ENCODE measurements at regions not wholly inside any gene's neighbourhood (a gene's known extent, or its start where the extent isn't known, plus 50 kb on each side); places are given as distances from the start of the nearest gene placed in this dataset.
"Not testable (repeated sequence)": the region's sequence is repeated elsewhere in the genome, so short reads cannot be mapped to it uniquely, and the experiment has no call there.

GRCh38 chr9:90201766-90202165 is 440.9 kb downstream of the DIRAS2 start:
- no peak for TF ChIP-seq CTCF (IDR thresholded peaks at IDR 0.05; ENCODE audit: control insufficient read depth, extremely low read depth, insufficient read depth)
- no peak overlapping the region for H3K4me3 ChIP-seq (ENCODE audit: low read depth, low read length)
- no peak for DNase-seq (ENCODE audit: low read depth)

DNA sequence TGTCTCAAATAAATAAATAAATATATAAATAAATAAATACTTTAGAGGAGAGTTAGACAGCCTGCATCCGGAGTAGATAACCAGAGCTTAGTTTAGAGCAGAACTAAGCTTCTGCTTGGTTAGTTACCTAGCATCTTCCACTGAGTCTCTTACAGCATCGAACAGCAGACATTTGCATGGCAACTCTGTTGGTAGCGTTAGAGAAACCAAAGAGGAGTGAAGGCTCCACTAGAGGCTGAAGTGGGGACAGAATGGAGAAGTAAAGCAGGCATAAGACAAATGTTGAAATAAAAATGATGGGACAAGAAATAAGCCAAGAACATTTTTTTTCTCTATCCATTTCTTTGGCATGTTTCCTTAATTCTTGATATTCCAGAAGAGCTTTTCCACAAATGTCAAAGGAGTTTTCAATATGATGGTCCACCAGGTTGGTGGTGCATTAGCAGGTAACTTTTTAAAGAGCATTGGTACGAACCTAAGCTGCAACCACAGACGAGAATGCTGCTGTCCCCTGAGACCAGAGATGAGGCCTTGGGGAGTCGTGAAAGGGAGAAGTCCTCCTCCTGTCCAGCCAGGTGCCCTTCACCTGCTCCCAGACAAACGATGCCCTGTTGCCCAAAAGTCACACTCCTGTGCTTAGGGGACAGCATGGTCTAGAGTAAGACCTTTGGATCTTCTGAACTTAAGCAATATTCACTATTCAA is 438.3 kb downstream of the DIRAS2 start:
- H3K4me3 ChIP-seq (ENCODE audit: low read depth, low read length), result no peak overlapping the region
- TF ChIP-seq CTCF (IDR thresholded peaks at IDR 0.05; ENCODE audit: control insufficient read depth, extremely low read depth, insufficient read depth), result no peak
- DNase-seq (ENCODE audit: low read depth), result no peak

DNA sequence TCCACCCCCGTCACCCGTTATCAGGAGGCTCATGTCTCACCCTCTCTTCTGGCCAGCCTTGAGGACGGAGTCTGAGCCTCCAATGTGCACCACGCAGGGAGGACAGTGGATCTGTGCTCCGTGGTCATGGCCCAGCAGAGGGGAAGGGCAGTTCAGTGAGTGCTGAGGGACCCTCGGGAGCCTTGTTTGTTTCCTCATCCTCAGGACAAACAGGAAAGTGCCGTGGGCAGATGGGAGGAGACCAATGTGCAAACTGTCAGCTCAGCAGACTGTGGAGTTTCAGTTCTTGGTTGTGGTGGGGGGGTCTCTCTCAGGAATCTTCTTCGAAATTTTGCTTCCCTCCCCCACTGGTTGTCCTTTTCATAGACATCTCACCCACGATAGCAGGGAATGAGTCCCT is 429.6 kb downstream of the DIRAS2 start:
- H3K4me3 ChIP-seq (ENCODE audit: low read depth, low read length); DNase-seq (ENCODE audit: low read depth): not testable (repeated sequence)

DNA sequence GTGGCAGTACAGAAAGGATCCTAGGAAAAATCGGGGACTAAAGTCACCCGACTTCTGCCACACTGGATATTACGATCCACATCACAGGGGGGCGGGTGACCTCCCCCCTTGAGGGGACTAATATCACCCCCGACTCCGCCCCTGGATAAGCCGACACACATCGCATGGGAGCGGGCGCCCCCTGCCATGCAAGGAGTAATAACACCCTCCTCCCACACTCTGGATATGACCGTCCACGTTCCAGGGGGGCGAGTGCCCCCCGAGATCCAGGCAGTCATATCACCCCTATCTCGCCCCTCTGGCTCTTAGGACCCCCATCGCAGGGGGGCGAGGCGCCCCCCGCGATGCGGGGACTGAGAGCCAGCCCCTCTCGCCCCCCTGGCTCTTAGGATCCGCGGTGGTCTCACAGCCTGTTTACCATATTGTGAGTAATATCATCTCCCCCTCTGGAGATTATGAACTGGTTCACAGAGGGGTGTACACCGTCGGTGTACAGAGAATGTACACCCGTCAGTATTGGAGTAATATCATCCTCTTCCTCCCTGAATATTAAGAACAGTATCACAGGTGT is 423.0 kb downstream of the DIRAS2 start:
- DNase-seq (ENCODE audit: low read depth), result no peak
- no peak overlapping the region for H3K4me3 ChIP-seq (ENCODE audit: low read depth, low read length)
- TF ChIP-seq CTCF (IDR thresholded peaks at IDR 0.05; ENCODE audit: control insufficient read depth, extremely low read depth, insufficient read depth), result peak; percentile 82

- not testable (repeated sequence) for DNase-seq (ENCODE audit: low read depth); H3K4me3 ChIP-seq (ENCODE audit: low read depth, low read length)
These were observed 420.7 kb downstream of the DIRAS2 start for GRCh38 chr9:90221899-90222298.

DNA sequence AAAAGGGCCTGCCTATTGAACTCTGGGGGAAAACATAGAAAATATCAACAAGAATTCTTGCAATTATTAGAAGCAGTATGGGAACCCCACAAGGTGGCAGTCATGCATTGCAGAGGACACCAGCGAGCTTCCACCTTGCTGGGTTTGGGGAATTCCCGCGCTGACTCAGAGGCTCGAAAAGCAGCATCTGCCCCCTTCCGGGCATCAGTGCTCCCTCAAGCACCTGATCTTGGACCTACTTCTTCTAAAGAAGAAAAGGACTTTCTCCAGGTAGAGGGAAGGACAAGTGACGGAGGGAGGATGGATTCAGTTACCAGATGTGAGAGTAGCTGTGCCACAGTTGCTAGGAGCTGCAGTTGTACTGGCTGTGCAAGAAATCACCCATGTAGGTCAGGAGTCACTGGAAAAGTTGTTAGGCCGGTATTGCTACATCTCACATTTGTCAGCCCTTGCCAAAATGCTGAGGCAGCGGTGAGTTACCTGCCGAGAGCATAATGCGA is 415.7 kb downstream of the DIRAS2 start:
- not testable (repeated sequence) for H3K4me3 ChIP-seq (ENCODE audit: low read depth, low read length)
- peak; percentile 45 for TF ChIP-seq CTCF (IDR thresholded peaks at IDR 0.05; ENCODE audit: control insufficient read depth, extremely low read depth, insufficient read depth)
- peak; percentile 83 for DNase-seq (ENCODE audit: low read depth)

DNA sequence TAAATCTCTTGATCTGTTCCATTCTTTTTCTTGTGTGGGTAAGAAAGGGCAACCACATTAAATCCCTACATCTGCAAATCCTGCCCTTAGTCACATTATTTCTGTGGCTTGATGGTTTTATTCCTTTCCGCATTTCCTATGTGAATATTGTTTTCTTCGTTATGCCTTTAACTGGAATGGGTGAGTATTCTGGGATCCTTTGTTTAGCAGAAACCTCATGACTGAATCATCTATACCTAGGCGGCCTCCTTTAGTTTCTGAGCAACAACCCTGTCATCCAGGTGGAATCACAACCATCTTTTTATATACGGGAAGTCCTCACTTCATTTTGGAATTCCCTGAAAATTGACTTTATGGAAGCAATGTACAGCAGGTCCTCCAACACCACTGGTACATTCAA is 409.5 kb downstream of the DIRAS2 start:
- H3K4me3 ChIP-seq (ENCODE audit: low read depth, low read length); DNase-seq (ENCODE audit: low read depth): not testable (repeated sequence)

DNA sequence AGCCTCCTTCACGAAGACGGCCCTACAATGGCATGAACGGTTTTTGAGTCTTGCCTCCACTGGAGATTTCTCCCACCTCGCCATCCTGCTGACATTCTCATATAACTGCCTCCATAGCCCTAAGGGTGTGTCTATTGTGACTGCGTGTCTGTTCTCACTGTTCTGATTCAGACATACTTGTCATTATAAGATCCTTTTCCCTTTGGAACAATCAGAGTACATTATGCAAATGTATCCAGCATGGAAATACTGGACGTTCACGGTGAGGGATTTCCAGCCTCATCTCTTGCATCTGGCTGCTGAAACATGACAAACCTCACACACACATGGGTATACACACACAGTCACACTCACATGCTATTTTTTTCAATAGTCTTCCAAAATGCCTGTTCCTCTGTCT is 402.1 kb downstream of the DIRAS2 start:
- TF ChIP-seq CTCF (IDR thresholded peaks at IDR 0.05; ENCODE audit: control insufficient read depth, extremely low read depth, insufficient read depth), result no peak
- no peak for DNase-seq (ENCODE audit: low read depth)
- H3K4me3 ChIP-seq (ENCODE audit: low read depth, low read length), result no peak overlapping the region
